GM18499 (cell line): ENCODE measurements at regions not wholly inside any gene's neighbourhood (a gene's known extent, or its start where the extent isn't known, plus 50 kb on each side); places are given as distances from the start of the nearest gene placed in this dataset.

Experiments used
- ATAC-seq: cut with Tn5 transposase; IDR thresholded peaks from one replicate; pipeline ENCODE4 v1.9.1; 2021; ENCODE audit warnings: moderate number of reproducible peaks; ENCODE audit not compliant: insufficient read depth, unreplicated experiment

- no peak for ATAC-seq
Observed at GRCh38 chr18:40565805-40566509, 1389.1 kb upstream of the PIK3C3 start.

- no peak for ATAC-seq
Observed at GRCh38 chr18:40559556-40559955, 1395.5 kb upstream of the PIK3C3 start.

- no peak for ATAC-seq
Observed at GRCh38 chr18:40558706-40559392, 1396.2 kb upstream of the PIK3C3 start.

GRCh38 chr18:40555914-40556313, 1399.1 kb upstream of the PIK3C3 start:
- no peak for ATAC-seq

GRCh38 chr18:40553029-40553428, 1402.0 kb upstream of the PIK3C3 start:
- no peak for ATAC-seq

GRCh38 chr18:40546875-40547274, 1408.2 kb upstream of the PIK3C3 start:
- no peak for ATAC-seq

- ATAC-seq: no peak
Observed at GRCh38 chr18:40534723-40535122, 1420.3 kb upstream of the PIK3C3 start.

GRCh38 chr18:40532046-40532445, 1423.0 kb upstream of the PIK3C3 start:
- no peak for ATAC-seq

GRCh38 chr18:40531051-40531450, 1424.0 kb upstream of the PIK3C3 start:
- no peak for ATAC-seq

- ATAC-seq: no peak
Observed at GRCh38 chr18:40529478-40529877, 1425.6 kb upstream of the PIK3C3 start.

- ATAC-seq: no peak
Observed at GRCh38 chr18:40524881-40525280, 1430.2 kb upstream of the PIK3C3 start.

- no peak for ATAC-seq
Observed at GRCh38 chr18:40523287-40523686, 1431.7 kb upstream of the PIK3C3 start.

- no peak for ATAC-seq
Observed at GRCh38 chr18:40501026-40501425, 1454.0 kb upstream of the PIK3C3 start.

GRCh38 chr18:40494603-40495002, 1460.4 kb upstream of the PIK3C3 start:
- no peak for ATAC-seq

- no peak for ATAC-seq
Observed at GRCh38 chr18:40493316-40493715, 1461.7 kb upstream of the PIK3C3 start.

- no peak for ATAC-seq
Observed at GRCh38 chr18:40489301-40489700, 1465.7 kb upstream of the PIK3C3 start.

- ATAC-seq: no peak
Observed at GRCh38 chr18:40485318-40485717, 1469.7 kb upstream of the PIK3C3 start.

- ATAC-seq: no peak
Observed at GRCh38 chr18:40473221-40474029, 1481.6 kb upstream of the PIK3C3 start.

GRCh38 chr18:40470723-40471122, 1484.3 kb upstream of the PIK3C3 start:
- no peak for ATAC-seq

GRCh38 chr18:40469851-40470250, 1485.2 kb upstream of the PIK3C3 start:
- no peak for ATAC-seq

- no peak for ATAC-seq
Observed at GRCh38 chr18:40469316-40469715, 1485.7 kb upstream of the PIK3C3 start.
